HG02885 (cell line): ENCODE measurements at regions not wholly inside any gene's neighbourhood (a gene's known extent, or its start where the extent isn't known, plus 50 kb on each side); places are given as distances from the start of the nearest gene placed in this dataset.
"Not testable (repeated sequence)": the region's sequence is repeated elsewhere in the genome, so short reads cannot be mapped to it uniquely, and the experiment has no call there.

Source experiments
- ATAC-seq: cut with Tn5 transposase; IDR thresholded peaks from one replicate; pipeline ENCODE4 v1.9.1; 2021; ENCODE audit warnings: mild to moderate bottlenecking; ENCODE audit not compliant: unreplicated experiment, poor library complexity

- ATAC-seq: no peak
These were observed 589.1 kb upstream of the ADAMTS5 start for GRCh38 chr21:27555996-27556395.

- no peak for ATAC-seq
These were observed 583.4 kb upstream of the ADAMTS5 start for GRCh38 chr21:27550287-27550686.

GRCh38 chr21:27548486-27548885 lies 581.6 kb upstream of the ADAMTS5 start:
- ATAC-seq: no peak

GRCh38 chr21:27545754-27546349 lies 579.0 kb upstream of the ADAMTS5 start:
- ATAC-seq: no peak

GRCh38 chr21:27542126-27542525 lies 575.2 kb upstream of the ADAMTS5 start:
- ATAC-seq: not testable (repeated sequence)

- ATAC-seq: no peak
These were observed 569.4 kb upstream of the ADAMTS5 start for GRCh38 chr21:27536319-27536718.

GRCh38 chr21:27535188-27535587 lies 568.3 kb upstream of the ADAMTS5 start:
- no peak for ATAC-seq

GRCh38 chr21:27534206-27534605 lies 567.3 kb upstream of the ADAMTS5 start:
- ATAC-seq: no peak

GRCh38 chr21:27532076-27532475 lies 565.2 kb upstream of the ADAMTS5 start:
- no peak for ATAC-seq

GRCh38 chr21:27528697-27529096 lies 561.8 kb upstream of the ADAMTS5 start:
- no peak for ATAC-seq

- no peak for ATAC-seq
These were observed 559.6 kb upstream of the ADAMTS5 start for GRCh38 chr21:27526451-27526850.

- no peak for ATAC-seq
These were observed 558.9 kb upstream of the ADAMTS5 start for GRCh38 chr21:27525780-27526179.

- ATAC-seq: no peak
These were observed 552.5 kb upstream of the ADAMTS5 start for GRCh38 chr21:27519361-27519760.

- not testable (repeated sequence) for ATAC-seq
These were observed 550.3 kb upstream of the ADAMTS5 start for GRCh38 chr21:27517177-27517576.

GRCh38 chr21:27515676-27516075 lies 548.8 kb upstream of the ADAMTS5 start:
- ATAC-seq: no peak

GRCh38 chr21:27513825-27514224 lies 546.9 kb upstream of the ADAMTS5 start:
- ATAC-seq: no peak

GRCh38 chr21:27513016-27513415 lies 546.1 kb upstream of the ADAMTS5 start:
- no peak for ATAC-seq

GRCh38 chr21:27511233-27511632 lies 544.3 kb upstream of the ADAMTS5 start:
- no peak for ATAC-seq

GRCh38 chr21:27507695-27508094 lies 540.8 kb upstream of the ADAMTS5 start:
- ATAC-seq: no peak

GRCh38 chr21:27505516-27505915 lies 538.6 kb upstream of the ADAMTS5 start:
- ATAC-seq: no peak

- no peak for ATAC-seq
These were observed 535.9 kb upstream of the ADAMTS5 start for GRCh38 chr21:27502801-27503200.

- no peak for ATAC-seq
These were observed 531.1 kb upstream of the ADAMTS5 start for GRCh38 chr21:27498025-27498424.

GRCh38 chr21:27495836-27496235 lies 528.9 kb upstream of the ADAMTS5 start:
- ATAC-seq: no peak
